MCF 10A (cell line): ENCODE measurements at regions not wholly inside any gene's neighbourhood (a gene's known extent, or its start where the extent isn't known, plus 50 kb on each side); places are given as distances from the start of the nearest gene placed in this dataset.
"Not testable (repeated sequence)": the region's sequence is repeated elsewhere in the genome, so short reads cannot be mapped to it uniquely, and the experiment has no call there.

Experiments used
- BruUV-seq: library from RNA; stranded (reverse); fragments of 400-500 nt; replicated peaks from 2 replicates; lab custom pipeline; 2021; lab: Mats Ljungman, UMichigan
- CTCF ChIA-PET: fragments of 300-600 bp; sonication (Branson Sonifier 250); formaldehyde crosslinking; extraction: SDS; loops from one replicate; lab custom pipeline; 2021; ENCODE audit warnings: antibody characterized with exemption, inconsistent platforms; lab: Yijun Ruan, JAX
- POLR2A ChIA-PET: fragments of 300-600, 350-650 bp; sonication (Branson Sonifier 250); formaldehyde crosslinking; extraction: SDS; loops from one replicate; lab custom pipeline; 2020; ENCODE audit warnings: antibody characterized with exemption, inconsistent platforms; lab: Yijun Ruan, JAX
- DNase-seq: peaks from one replicate; pipeline ENCODE4 v3.0.0-alpha.2; 2018; ENCODE audit not compliant: unreplicated experiment
- H3K27ac Mint-ChIP-seq: one replicate; pipeline ENCODE4 v1.8.0; 2022; ENCODE audit warnings: mild to moderate bottlenecking, low read depth, mixed read lengths; ENCODE audit not compliant: unreplicated experiment
- H3K27me3 Mint-ChIP-seq: one replicate; pipeline ENCODE4 v1.8.0; 2022; ENCODE audit warnings: mixed read lengths; ENCODE audit not compliant: insufficient read depth, unreplicated experiment
- H3K36me3 Mint-ChIP-seq: one replicate; pipeline ENCODE4 v1.8.0; 2022; ENCODE audit warnings: mild to moderate bottlenecking, moderate library complexity, mixed read lengths; ENCODE audit not compliant: insufficient read depth, unreplicated experiment
- H3K4me1 Mint-ChIP-seq: one replicate; pipeline ENCODE4 v1.8.0; 2022; ENCODE audit warnings: mixed read lengths; ENCODE audit not compliant: insufficient read depth, unreplicated experiment
- H3K4me3 Mint-ChIP-seq: one replicate; pipeline ENCODE4 v1.8.0; 2022; ENCODE audit warnings: mild to moderate bottlenecking, moderate library complexity, mixed read lengths; ENCODE audit not compliant: unreplicated experiment
- H3K9me3 Mint-ChIP-seq: one replicate; pipeline ENCODE4 v1.8.0; 2022; ENCODE audit warnings: mixed read lengths; ENCODE audit not compliant: unreplicated experiment
- CTCF ChIP-seq: fragments of 200-600 bp; IDR thresholded peaks from one replicate; pipeline ENCODE4 v1.8.0; 2022; ENCODE audit warnings: antibody characterized with exemption, mild to moderate bottlenecking; ENCODE audit not compliant: unreplicated experiment
- intact Hi-C: fragments of 100-400 bp; cut with micrococcal nuclease; formaldehyde crosslinking; loops from 2 replicates; pipeline ENCODE4 v1.14.1; 2022

- Mint-ChIP-seq H3K27ac (no peak overlapping the region), H3K4me1 (no peaks in the 10 kb centered on the region), H3K27me3 (no peaks in the 10 kb centered on the region), H3K9me3 (peaks cover 5% of the 10 kb centered on the region), H3K36me3 (no peaks in the 10 kb centered on the region), H3K4me3 (no peak overlapping the region)
- intact Hi-C loops = no loop called here
- no peak for TF ChIP-seq CTCF
- ChIA-PET CTCF (interaction anchor here (0.6 kb wide), 1 partner anchor 388 kb away, joined by 4 read pairs; no protein-coding TSS in a partner anchor), POLR2A (interaction anchor here (0.6 kb wide), 1 partner anchor 15 kb away, joined by 3 read pairs; no protein-coding TSS in a partner anchor)
- no TSS peak for BruUV-seq
- no peak for DNase-seq
Observed at GRCh38 chr18:34951625-34952379, 89.4 kb upstream of the MAPRE2 start.

DNA sequence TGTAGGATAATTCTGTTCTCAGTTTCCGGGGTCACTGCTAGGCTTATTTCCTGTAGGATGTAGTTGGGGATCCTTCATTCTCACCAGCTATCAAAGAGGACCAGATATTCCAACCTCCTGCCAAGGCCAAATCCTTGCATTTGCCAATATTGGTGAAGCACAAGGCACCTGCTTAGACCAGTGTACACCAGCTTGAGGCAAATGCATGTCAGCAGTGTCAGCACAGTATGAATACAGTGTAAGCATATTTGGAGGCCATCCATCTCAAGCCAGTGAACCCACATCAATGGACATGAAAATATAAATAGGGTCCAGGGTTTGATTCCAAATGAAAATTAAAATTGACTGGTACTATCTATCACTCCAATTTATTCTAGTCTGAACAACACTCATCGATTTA, 88.0 kb upstream of the MAPRE2 start:
- Mint-ChIP-seq H3K9me3 (peaks cover 5% of the 10 kb centered on the region), H3K27me3 (peaks cover 6% of the 10 kb centered on the region), H3K4me3 (no peak overlapping the region), H3K36me3 (no peaks in the 10 kb centered on the region), H3K4me1 (no peaks in the 10 kb centered on the region), H3K27ac (no peak overlapping the region)
- CTCF ChIA-PET = interaction anchor here (0.6 to 0.7 kb wide), 2 partner anchors 148 to 1118 kb away, joined by 3 read pairs; no protein-coding TSS in a partner anchor
- POLR2A ChIA-PET = no interaction called here
- intact Hi-C loops = no loop called here
- DNase-seq = no peak
- no peak for TF ChIP-seq CTCF
- no TSS peak for BruUV-seq

DNA sequence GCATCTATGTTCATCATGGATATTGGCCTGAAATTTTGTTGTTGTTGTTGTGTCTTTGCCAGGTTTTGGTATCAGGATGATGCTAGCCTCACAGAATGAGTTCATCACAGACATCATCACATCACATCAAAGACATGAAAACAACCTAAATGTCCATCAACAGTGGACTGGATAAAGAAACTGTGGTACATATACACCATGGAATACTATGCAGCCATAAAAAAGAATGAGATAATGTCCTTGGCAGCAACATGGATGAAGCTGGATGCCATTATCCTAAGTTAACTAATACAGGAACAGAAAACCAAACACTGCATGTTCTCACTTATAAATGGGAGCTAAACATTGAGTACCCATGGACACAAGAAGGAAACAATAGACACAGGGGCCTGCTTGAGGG, 85.7 kb upstream of the MAPRE2 start:
- peaks cover 23% of the 10 kb centered on the region for H3K27me3 Mint-ChIP-seq
- intact Hi-C loops, H3K9me3 Mint-ChIP-seq, H3K4me3 Mint-ChIP-seq, H3K27ac Mint-ChIP-seq, POLR2A ChIA-PET, DNase-seq, H3K36me3 Mint-ChIP-seq, BruUV-seq, H3K4me1 Mint-ChIP-seq: not testable (repeated sequence)
- CTCF ChIA-PET = interaction anchor here (0.7 to 1.1 kb wide), 3 partner anchors 13 to 26 kb away, joined by 3 read pairs; no protein-coding TSS in a partner anchor

DNA sequence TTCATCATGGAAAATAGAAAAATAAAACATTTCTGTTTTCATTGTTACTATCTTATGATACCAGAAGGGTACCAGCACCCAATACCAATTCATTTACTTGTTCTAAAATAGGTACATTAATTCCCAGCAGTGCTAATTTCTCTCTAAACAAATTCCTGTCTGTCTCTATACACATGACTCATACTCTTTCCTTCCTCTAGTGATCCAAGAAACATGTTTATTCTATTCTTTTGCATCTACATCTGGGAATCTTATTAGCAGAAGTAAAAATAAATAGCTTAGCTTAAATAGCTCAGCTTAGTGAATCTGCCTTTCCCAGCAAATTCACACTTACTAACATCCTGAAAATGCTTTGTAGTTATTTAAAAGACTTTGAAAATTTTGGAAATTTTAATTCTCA, 84.5 kb upstream of the MAPRE2 start:
- CTCF ChIA-PET = interaction anchor here (0.6 kb wide), 1 partner anchor 52 kb away, joined by 3 read pairs; no protein-coding TSS in a partner anchor
- no peaks in the 10 kb centered on the region for H3K36me3 Mint-ChIP-seq

More for the DNA sequence above, 84.5 kb upstream of the MAPRE2 start:
- H3K4me1 Mint-ChIP-seq = no peaks in the 10 kb centered on the region
- intact Hi-C loops = no loop called here
- DNase-seq = no peak
- no peak overlapping the region for H3K4me3 Mint-ChIP-seq
- TF ChIP-seq CTCF = no peak
- peaks cover 5% of the 10 kb centered on the region for H3K9me3 Mint-ChIP-seq
- no peak overlapping the region for H3K27ac Mint-ChIP-seq
- H3K27me3 Mint-ChIP-seq = peaks cover 23% of the 10 kb centered on the region
- BruUV-seq = no TSS peak
- POLR2A ChIA-PET = no interaction called here
